GM12878 (cell line): ENCODE measurements at regions not wholly inside any gene's neighbourhood (a gene's known extent, or its start where the extent isn't known, plus 50 kb on each side); places are given as distances from the start of the nearest gene placed in this dataset.

Experiments used
- MLLT1 ChIP-seq: fragments of 450-650 bp; IDR thresholded peaks from 2 replicates; pipeline ENCODE4 v1.6.1; 2016; ENCODE audit warnings: mild to moderate bottlenecking
- NKRF ChIP-seq: fragments of 450-650 bp; conservative IDR thresholded peaks from 2 replicates; pipeline ENCODE4 v1.6.1; 2017; ENCODE audit warnings: mild to moderate bottlenecking, moderate library complexity
- POLR2AphosphoS5 ChIP-seq: IDR thresholded peaks from 2 replicates; pipeline ENCODE4 v1.6.1; 2011; ENCODE audit warnings: mild to moderate bottlenecking, low read length, inconsistent platforms
- TF ChIP-seq, protein P1 (sequence below), 3 experiments: IDR thresholded peaks in 2 of 3; conservative IDR thresholded peaks in 1 of 3; 2 replicates each; pipeline ENCODE4 v1.5.1; 2011; ENCODE audit warnings: low read depth in 3 of 3, low read length in 3 of 3, mild to moderate bottlenecking in 3 of 3, control low read depth in 2 of 3, moderate library complexity in 2 of 3, inconsistent platforms in 1 of 3, mixed read lengths in 1 of 3; ENCODE audit not compliant: control insufficient read depth in 2 of 3, insufficient read depth in 1 of 3; ENCODE audit errors: extremely low read depth in 1 of 3

DNA sequence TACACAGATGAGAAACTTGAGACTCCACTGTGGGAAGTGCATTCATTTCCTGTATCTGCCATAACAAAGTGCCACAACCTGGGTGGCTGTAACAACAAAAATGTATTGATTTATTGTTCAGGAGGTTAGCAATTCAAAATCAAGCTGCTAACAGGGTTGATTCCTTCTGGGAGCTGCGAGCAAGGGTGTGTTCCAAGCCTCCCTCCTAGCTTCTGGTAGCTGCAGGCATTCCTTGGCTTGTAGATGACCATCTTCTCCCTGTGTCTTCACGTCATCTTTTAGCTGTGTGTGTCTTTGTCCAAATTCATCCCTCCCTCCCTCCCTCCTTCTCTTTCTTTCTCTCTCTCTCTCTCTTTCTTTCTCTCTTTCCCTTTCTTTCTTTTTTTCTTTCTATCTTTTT lies 258.1 kb downstream of the MSX2 start:
- TF ChIP-seq NKRF (no peak), POLR2AphosphoS5 (no peak), MLLT1 (no peak)
- TF ChIP-seq, protein P1, sequence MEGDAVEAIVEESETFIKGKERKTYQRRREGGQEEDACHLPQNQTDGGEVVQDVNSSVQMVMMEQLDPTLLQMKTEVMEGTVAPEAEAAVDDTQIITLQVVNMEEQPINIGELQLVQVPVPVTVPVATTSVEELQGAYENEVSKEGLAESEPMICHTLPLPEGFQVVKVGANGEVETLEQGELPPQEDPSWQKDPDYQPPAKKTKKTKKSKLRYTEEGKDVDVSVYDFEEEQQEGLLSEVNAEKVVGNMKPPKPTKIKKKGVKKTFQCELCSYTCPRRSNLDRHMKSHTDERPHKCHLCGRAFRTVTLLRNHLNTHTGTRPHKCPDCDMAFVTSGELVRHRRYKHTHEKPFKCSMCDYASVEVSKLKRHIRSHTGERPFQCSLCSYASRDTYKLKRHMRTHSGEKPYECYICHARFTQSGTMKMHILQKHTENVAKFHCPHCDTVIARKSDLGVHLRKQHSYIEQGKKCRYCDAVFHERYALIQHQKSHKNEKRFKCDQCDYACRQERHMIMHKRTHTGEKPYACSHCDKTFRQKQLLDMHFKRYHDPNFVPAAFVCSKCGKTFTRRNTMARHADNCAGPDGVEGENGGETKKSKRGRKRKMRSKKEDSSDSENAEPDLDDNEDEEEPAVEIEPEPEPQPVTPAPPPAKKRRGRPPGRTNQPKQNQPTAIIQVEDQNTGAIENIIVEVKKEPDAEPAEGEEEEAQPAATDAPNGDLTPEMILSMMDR (IDR thresholded peaks at IDR 0.05 in 2 of 3, conservative IDR thresholded peaks at IDR 0.05 in 1 of 3; ENCODE audit: control insufficient read depth in 2 of 3, extremely low read depth in 1 of 3, insufficient read depth in 1 of 3, low read depth in 3 of 3, low read length in 3 of 3): no peak
